PC-3 (cell line): ENCODE measurements at regions not wholly inside any gene's neighbourhood (a gene's known extent, or its start where the extent isn't known, plus 50 kb on each side); places are given as distances from the start of the nearest gene placed in this dataset.

Source experiments
- ATAC-seq: fragments of 200-7000 bp; cut with Tn5 transposase; 2 replicates; pipeline ENCODE4 v1.9.1; 2020; ENCODE audit warnings: mild to moderate bottlenecking, moderate library complexity
- BruUV-seq: library from RNA; stranded (reverse); fragments of 400-500 nt; replicated peaks from 2 replicates; lab custom pipeline; 2021; lab: Mats Ljungman, UMichigan
- CTCF ChIA-PET: fragments of 300-600 bp; sonication (Branson Sonifier 250); formaldehyde crosslinking; loops from one replicate; lab custom pipeline; 2022; ENCODE audit warnings: antibody characterized with exemption; lab: Charles Lee
- POLR2A ChIA-PET: fragments of 300-600 bp; sonication (Branson Sonifier 250); formaldehyde crosslinking; loops from one replicate; lab custom pipeline; 2022; ENCODE audit warnings: antibody characterized with exemption; ENCODE audit not compliant: unreplicated experiment; lab: Charles Lee
- DNase-seq: peaks from one replicate; pipeline ENCODE4 v3.0.0-alpha.2; 2015
- H2AFZ ChIP-seq: fragments of 300-600 bp; sonication (generic); 2 replicates; pipeline ENCODE4 v1.6.0; 2016; ENCODE audit warnings: antibody characterized with exemption, low read length
- H3F3A ChIP-seq: fragments of 300-600 bp; sonication (generic); one replicate; pipeline ENCODE4 v1.6.0; 2017; ENCODE audit warnings: antibody characterized with exemption, low read length, control low read depth, mild to moderate bottlenecking; ENCODE audit not compliant: unreplicated experiment
- H3K27ac ChIP-seq: fragments of 300-600 bp; sonication (generic); 2 replicates; pipeline ENCODE4 v1.5.1; 2016; ENCODE audit warnings: mild to moderate bottlenecking, low read length
- H3K27me3 ChIP-seq: fragments of 300-600 bp; sonication (generic); 2 replicates; pipeline ENCODE4 v1.6.1; 2016; ENCODE audit warnings: low read length, mixed read lengths
- H3K36me3 ChIP-seq: fragments of 300-600 bp; sonication (generic); 2 replicates; pipeline ENCODE4 v1.6.1; 2016; ENCODE audit warnings: low read depth, mixed run types, low read length, mixed read lengths
- H3K4me1 ChIP-seq: fragments of 300-600 bp; sonication (generic); 2 replicates; pipeline ENCODE4 v1.5.1; 2016; ENCODE audit warnings: low read length; ENCODE audit not compliant: insufficient read depth
- H3K4me2 ChIP-seq: fragments of 300-600 bp; sonication (generic); 2 replicates; pipeline ENCODE4 v1.6.0; 2016; ENCODE audit warnings: low read length
- H3K4me3 ChIP-seq: fragments of 300-600 bp; sonication (generic); 2 replicates; pipeline ENCODE4 v1.5.1; 2016; ENCODE audit warnings: mild to moderate bottlenecking, low read length, mixed read lengths
- H3K79me2 ChIP-seq: fragments of 300-600 bp; sonication (generic); 2 replicates; pipeline ENCODE4 v1.6.1; 2017; ENCODE audit warnings: low read length, mixed read lengths
- H3K9ac ChIP-seq: fragments of 300-600 bp; sonication (generic); 2 replicates; pipeline ENCODE4 v1.6.0; 2016; ENCODE audit warnings: mild to moderate bottlenecking, low read length
- H3K9me2 ChIP-seq: fragments of 300-600 bp; sonication (generic); replicated peaks from 2 replicates; pipeline ENCODE4 v1.6.1; 2016; ENCODE audit warnings: mixed run types, low read length, mixed read lengths
- H3K9me3 ChIP-seq: fragments of 300-600 bp; sonication (generic); 2 replicates; pipeline ENCODE4 v1.6.1; 2016; ENCODE audit warnings: low read length, mixed read lengths
- H4K20me1 ChIP-seq: fragments of 300-600 bp; sonication (generic); 2 replicates; pipeline ENCODE4 v1.6.1; 2016; ENCODE audit warnings: low read length, mixed read lengths
- EZH2 ChIP-seq: fragments of 300-600 bp; sonication (generic); IDR thresholded peaks from one replicate; pipeline ENCODE4 v1.6.1; 2017; ENCODE audit warnings: antibody characterized with exemption, mild to moderate bottlenecking, low read length; ENCODE audit not compliant: unreplicated experiment
- EZH2phosphoT487 ChIP-seq: fragments of 300-600 bp; sonication (generic); IDR thresholded peaks from 2 replicates; pipeline ENCODE4 v1.6.1; 2018; ENCODE audit warnings: mild to moderate bottlenecking, antibody characterized with exemption, low read length, borderline replicate concordance
- intact Hi-C: fragments of 100-400 bp; cut with micrococcal nuclease; formaldehyde crosslinking; loops from 2 replicates; pipeline ENCODE4 v1.9.0; 2023
- TF ChIP-seq, protein P1 (sequence below): fragments of 300-600 bp; sonication (generic); conservative IDR thresholded peaks from 2 replicates; pipeline ENCODE4 v1.5.1; 2017; ENCODE audit warnings: antibody characterized with exemption, low read depth, mild to moderate bottlenecking, low read length

DNA sequence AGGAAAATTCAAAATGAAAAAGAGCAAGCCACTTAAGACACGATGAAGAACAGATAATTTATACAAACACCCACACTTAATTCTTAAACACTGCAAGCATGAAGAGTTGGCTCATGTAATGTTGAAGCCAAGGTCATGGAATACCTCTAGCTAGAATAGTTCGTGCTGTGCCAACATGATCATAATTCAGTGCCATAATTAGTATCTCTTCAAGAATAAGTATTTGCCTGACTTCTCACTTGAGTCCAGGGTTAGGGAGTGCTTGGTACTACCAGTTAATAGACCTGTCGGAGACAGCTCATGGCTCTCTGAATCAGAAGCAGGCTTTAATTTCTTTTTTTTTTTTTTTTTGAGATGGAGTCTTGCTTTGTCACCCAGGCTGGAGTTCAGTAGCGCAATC, 206.3 kb downstream of the UNC5CL start:
- CTCF ChIA-PET = no interaction called here
- ATAC-seq (no peak), DNase-seq (no peak)
- no TSS peak for BruUV-seq
- no peaks in the 10 kb centered on the region for H3F3A ChIP-seq
- H3K4me3 ChIP-seq = no peak overlapping the region
- TF ChIP-seq, protein P1, sequence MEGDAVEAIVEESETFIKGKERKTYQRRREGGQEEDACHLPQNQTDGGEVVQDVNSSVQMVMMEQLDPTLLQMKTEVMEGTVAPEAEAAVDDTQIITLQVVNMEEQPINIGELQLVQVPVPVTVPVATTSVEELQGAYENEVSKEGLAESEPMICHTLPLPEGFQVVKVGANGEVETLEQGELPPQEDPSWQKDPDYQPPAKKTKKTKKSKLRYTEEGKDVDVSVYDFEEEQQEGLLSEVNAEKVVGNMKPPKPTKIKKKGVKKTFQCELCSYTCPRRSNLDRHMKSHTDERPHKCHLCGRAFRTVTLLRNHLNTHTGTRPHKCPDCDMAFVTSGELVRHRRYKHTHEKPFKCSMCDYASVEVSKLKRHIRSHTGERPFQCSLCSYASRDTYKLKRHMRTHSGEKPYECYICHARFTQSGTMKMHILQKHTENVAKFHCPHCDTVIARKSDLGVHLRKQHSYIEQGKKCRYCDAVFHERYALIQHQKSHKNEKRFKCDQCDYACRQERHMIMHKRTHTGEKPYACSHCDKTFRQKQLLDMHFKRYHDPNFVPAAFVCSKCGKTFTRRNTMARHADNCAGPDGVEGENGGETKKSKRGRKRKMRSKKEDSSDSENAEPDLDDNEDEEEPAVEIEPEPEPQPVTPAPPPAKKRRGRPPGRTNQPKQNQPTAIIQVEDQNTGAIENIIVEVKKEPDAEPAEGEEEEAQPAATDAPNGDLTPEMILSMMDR = no peak
- TF ChIP-seq EZH2phosphoT487 (no peak), EZH2 (no peak)
- H4K20me1 ChIP-seq = no peaks in the 10 kb centered on the region
- H3K79me2 ChIP-seq = no peaks in the 10 kb centered on the region
- H3K9ac ChIP-seq = no peak overlapping the region
- H3K4me2 ChIP-seq = no peak overlapping the region
- peaks cover 75% of the 10 kb centered on the region for H3K27me3 ChIP-seq
- no peaks in the 10 kb centered on the region for H3K9me3 ChIP-seq
- H3K27ac ChIP-seq = no peak overlapping the region
- H3K4me1 ChIP-seq = no peaks in the 10 kb centered on the region
- no peaks in the 10 kb centered on the region for H3K36me3 ChIP-seq
- no peak overlapping the region for H2AFZ ChIP-seq
- no peaks in the 10 kb centered on the region for H3K9me2 ChIP-seq
- intact Hi-C loops = no loop called here
- POLR2A ChIA-PET = no interaction called here

DNA sequence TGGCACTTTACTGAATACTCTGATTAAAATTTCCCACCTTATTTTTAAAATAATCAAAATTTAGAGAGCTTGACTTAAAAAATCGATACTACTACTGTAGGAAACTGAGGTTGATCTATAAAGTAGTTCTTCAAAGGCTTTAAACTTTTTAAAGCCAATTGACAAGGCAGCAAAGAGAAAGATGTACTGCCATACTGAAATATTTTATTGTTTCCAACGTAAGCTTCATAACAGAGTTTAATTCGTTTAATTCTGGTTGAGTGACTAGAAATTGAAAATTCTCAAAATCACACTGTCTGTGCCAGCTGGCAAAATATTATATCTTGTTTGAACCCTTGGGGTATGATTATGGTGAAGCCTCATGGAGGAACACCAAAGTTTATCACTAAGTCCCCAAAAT, 207.6 kb downstream of the UNC5CL start:
- BruUV-seq = no TSS peak
- Histone ChIP-seq H3K27me3 (peaks cover 70% of the 10 kb centered on the region), H4K20me1 (no peaks in the 10 kb centered on the region), H3K79me2 (no peaks in the 10 kb centered on the region), H3K4me1 (no peaks in the 10 kb centered on the region), H3K27ac (no peak overlapping the region), H2AFZ (no peak overlapping the region), H3K9ac (no peak overlapping the region), H3K9me2 (no peaks in the 10 kb centered on the region), H3K9me3 (no peaks in the 10 kb centered on the region), H3K4me3 (no peak overlapping the region), H3K36me3 (no peaks in the 10 kb centered on the region), H3K4me2 (no peak overlapping the region), H3F3A (no peaks in the 10 kb centered on the region)
- ChIA-PET POLR2A (no interaction called here), CTCF (no interaction called here)
- ATAC-seq = no peak
- TF ChIP-seq EZH2phosphoT487 = no peak
- no peak for TF ChIP-seq EZH2
- TF ChIP-seq, protein P1 = no peak
- no peak for DNase-seq
- intact Hi-C loops = no loop called here

DNA sequence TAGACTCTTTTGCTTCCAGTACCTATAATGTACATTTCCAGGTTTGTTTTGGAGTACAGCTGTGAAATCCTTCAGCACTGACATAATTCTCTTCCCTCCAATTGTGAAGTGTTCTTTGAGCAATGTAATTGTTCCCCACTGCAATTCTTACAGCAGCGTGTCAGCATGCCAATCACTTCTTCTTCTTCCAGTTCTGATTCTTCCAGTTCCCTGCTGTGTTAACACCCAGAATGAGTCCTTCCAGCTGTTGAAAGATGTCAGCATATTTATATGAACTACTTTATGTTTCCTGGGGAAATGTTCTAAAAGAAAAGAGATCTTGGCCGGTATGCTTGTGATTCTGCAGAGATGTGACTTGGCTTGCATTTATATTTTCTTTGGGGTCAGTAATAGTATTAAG, 213.9 kb downstream of the UNC5CL start:
- CTCF ChIA-PET = no interaction called here
- Histone ChIP-seq H3K9ac (no peak overlapping the region), H3K36me3 (no peaks in the 10 kb centered on the region), H3K4me1 (no peaks in the 10 kb centered on the region), H3K27me3 (peaks cover 17% of the 10 kb centered on the region), H4K20me1 (no peaks in the 10 kb centered on the region), H2AFZ (no peak overlapping the region), H3K4me2 (no peak overlapping the region), H3K9me2 (no peaks in the 10 kb centered on the region), H3K79me2 (no peaks in the 10 kb centered on the region), H3K9me3 (no peaks in the 10 kb centered on the region), H3K27ac (no peak overlapping the region), H3F3A (no peaks in the 10 kb centered on the region), H3K4me3 (no peak overlapping the region)
- TF ChIP-seq EZH2phosphoT487 (no peak), EZH2 (no peak)
- TF ChIP-seq, protein P1 = no peak
- no peak for DNase-seq
- intact Hi-C loops = no loop called here
- POLR2A ChIA-PET = no interaction called here
- BruUV-seq = no TSS peak
- ATAC-seq = no peak
